GM18873 (cell line): ENCODE measurements at regions not wholly inside any gene's neighbourhood (a gene's known extent, or its start where the extent isn't known, plus 50 kb on each side); places are given as distances from the start of the nearest gene placed in this dataset.
"Not testable (repeated sequence)": the region's sequence is repeated elsewhere in the genome, so short reads cannot be mapped to it uniquely, and the experiment has no call there.

Experiments used
- ATAC-seq: cut with Tn5 transposase; IDR thresholded peaks from one replicate; pipeline ENCODE4 v1.9.1; 2021; ENCODE audit warnings: mild to moderate bottlenecking, moderate library complexity, moderate number of reproducible peaks; ENCODE audit not compliant: unreplicated experiment, low FRiP score

DNA sequence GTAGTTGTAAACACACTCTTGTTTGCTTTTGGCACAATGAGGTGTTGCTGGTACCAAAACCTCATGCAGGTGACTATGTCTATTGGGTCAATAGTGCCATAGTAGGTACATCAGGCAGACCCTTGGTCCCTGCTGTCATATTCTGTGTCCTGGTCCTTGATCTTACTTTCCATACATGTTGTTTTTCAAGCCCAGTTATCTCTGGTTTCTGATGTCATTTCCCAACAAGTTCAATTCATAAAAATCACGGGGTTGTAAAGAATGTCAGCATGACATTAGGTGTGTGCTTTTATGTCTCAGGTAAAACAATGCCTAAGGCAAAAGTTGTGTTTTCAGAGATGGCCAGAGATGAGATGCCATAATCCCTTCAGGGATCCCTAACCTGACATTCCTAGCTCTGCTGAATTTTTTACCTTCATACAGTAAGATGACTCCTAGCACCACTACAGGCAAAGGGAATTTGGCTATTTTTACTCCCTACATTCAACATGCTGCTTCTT lies 390.3 kb upstream of the PKN2 start:
- ATAC-seq = no peak

DNA sequence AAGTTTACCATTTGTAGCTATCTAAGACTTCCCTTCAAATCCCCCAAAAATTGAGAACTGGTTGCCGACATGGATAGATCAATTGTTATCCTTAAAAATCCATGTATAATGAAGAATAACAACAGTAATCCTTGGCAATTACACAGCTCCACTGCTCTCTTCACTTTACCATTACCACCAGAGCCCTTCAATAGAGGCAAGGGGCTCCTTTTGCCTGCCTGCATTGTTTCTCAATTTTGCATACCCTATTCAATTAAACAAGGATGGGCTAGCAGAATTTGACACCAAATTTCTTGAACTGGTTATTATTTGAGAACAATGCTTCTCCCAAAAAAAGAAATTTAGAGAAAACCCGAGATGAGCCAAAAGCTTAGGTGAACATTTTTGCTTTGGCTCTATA lies 387.8 kb upstream of the PKN2 start:
- no peak for ATAC-seq

DNA sequence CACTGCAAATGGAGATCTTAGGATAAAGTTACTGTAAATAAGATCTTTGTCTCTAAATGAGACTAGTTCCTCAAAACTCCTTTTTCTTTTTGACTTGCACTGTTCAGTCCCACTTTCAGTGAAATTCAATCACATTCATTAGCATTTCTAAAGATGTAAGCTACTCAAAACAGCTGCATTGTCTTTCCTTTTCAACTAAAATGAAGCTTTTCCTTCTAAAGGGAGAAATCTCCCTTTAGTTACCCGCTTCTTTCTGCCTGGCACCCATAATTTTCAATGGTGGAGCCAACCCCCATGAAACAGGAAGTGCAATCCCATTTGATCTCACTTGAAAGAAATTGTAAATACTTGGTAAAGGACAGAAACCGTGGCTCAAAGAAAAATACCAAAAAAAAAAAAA lies 387.4 kb upstream of the PKN2 start:
- no peak for ATAC-seq

DNA sequence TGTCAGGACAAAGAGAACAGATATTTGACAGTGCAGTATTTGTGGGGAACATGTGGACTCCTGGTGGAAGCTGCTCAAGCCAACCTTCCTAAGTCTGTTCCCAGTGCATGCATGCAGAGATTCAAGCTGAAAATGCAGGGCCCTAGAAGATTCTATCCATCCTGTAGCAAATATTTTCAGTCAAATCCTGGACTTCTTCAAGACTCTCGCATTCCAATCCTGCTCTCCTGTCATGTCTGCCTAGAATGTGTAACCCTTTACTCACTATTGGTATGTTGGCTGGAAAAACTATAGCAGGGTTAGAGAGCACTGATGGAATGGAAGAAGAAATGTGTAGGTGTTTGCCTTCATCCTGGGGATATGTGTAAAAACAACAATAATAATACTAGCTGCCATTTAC lies 385.6 kb upstream of the PKN2 start:
- ATAC-seq = no peak

DNA sequence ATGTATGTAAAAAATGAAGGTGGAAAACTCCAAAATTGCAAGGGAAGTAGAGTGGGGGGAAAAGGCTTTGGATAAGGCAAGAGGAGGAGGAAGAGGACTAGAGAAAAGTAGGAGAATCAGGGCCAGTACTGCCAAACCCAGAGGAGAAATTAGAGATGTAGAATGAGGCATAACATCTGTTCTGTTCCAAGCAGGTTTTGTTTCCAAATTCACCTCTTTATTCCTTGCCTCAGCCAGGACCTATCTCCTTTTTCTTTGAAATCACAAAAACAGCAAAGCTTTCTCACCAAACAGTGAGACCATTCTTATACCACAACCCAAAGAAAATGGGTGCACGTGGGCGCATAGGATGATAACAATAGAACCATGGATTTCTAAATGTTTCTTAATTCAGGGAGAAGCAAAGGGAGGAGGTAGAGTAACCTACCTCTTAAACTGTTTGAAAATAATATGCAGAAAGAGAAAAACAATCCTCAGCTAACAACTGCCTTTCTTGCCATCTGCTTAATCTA lies 383.3 kb upstream of the PKN2 start:
- no peak for ATAC-seq

DNA sequence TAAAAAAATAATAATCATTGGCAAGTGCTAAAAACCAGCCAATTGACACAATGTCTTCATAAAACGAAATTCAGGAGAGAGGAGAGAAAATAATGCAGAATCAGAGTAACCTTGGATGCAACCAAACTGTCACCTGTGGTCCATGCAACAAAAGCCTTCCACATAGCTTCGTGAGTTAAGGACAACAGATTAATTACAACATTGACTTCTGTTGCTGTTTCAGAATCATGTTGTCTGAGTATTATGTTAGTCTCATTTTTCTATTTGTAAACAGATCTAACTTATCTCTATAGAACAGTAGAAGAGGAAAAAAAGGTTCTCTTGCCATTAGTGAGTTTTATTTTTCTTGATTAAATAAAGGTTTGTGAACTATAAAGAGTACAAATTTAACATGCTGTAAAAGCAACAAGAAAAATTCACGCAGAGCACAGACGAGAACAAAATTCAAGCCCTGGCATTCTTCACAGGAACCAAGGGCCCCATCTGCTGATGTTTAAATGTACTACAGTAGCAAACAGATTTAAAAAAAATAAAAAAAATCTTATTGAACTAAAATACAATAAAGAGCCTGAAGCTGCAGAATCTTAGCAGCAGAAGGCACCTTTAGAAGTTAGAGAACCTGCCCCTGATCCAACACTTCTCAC lies 381.1 kb upstream of the PKN2 start:
- no peak for ATAC-seq

DNA sequence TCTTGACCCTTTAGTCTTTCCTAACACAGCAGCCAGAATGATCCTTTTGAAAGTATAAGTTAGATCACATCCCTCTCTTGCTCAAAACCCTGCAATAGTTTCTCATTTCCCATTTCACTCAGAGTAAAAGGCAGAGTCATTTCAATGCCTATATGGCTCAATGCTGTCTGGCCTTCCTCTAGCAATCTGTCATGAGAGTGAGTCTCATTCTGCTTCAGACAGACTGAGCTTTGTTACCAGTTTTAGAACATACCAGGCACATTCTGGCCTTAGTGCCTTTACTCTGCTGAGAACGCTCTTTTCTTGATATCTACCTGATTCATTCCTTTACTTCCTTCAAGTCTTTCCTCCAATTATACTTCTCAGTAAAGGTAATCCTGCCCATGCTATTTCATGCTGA lies 372.8 kb upstream of the PKN2 start:
- no peak for ATAC-seq

DNA sequence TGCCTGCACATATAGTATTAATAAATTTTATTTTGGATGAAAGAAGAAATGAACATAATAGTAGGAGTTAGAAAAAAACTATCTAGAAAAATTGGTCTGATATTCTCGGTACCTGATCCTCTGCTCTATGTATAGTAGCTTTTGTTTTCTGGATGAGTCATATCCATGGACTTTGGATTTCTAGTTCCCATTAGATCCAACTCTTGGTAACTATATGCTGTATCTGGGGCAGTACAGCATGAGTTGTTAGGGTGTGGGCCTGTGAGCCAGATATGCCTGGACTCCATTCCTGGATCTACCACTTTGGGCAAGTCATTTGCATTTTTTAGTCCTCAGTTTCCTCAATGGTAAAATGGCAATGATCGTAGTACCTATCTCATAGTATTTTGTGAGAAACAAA lies 372.2 kb upstream of the PKN2 start:
- ATAC-seq = no peak

DNA sequence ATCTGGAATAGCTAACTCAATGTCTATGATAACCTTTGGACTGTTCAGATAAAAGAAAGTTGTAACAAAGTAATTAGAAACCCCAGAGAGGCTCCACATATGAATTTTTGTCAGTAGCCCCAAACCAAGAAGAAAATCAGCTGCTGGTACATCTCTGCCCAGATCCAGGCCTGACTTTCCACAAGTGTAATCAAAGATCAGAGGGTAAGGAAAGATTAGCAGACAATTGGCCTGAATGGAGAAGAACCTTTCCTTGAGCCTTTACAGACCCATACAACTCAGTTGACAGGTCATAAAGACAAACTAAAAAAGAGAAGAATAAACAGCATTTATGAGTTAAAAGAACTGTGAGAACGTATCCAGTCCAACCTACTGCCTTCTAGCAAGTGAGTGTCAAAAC lies 366.7 kb upstream of the PKN2 start:
- ATAC-seq = no peak

DNA sequence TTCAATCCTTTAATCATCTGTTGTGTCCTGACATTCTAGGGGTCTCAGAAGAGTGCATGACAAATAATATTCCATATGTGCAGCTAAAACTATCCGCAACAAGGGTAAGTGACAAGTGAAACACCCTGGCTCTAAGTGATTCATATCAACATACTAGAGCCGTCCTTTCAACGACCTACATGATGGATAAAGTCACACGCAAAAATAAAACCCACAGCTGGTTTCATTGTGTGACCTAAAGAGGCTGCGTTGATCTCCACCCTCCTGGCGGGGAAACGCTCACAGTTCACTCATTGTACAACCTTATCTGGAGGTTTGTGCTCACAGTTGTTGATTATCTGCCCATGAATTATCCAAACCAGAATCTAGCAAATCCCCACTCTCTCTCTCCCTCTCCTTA lies 365.3 kb upstream of the PKN2 start:
- no peak for ATAC-seq

DNA sequence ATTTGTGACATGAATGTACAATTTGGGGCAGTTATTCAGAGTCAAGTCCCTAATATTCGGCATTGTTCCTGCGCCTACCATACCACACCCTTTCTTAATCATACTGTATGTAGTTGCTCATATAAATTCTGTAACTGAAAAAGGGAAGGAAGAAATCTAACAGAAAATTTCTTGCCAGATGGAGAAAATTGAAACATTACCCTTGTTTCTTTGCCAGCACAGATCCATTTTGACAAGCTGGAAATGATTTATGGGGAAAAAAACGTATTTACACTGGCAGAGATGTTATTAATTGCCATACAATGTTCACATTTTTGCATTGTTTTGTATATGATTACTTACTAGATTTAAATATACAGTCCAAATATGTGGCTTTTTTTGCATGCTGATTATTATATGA lies 363.8 kb upstream of the PKN2 start:
- no peak for ATAC-seq

DNA sequence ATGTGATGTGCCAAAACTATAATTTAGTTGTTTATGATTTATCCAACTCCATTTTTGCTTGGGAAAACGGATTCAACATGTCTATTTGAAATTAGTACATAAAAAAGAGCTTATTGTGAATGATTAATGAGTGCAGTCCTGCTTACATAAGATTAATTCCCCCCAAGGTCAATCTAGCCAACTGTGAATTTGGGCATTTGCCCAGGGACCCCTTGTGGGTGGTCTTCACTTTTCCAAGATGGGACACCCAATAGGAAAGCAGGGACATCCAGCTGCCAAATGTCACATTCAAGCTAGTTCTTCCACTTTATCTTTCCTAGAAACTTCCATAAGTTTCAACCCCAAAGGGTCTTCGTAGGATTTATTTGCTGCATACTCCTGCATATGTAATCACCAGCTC lies 362.4 kb upstream of the PKN2 start:
- no peak for ATAC-seq

DNA sequence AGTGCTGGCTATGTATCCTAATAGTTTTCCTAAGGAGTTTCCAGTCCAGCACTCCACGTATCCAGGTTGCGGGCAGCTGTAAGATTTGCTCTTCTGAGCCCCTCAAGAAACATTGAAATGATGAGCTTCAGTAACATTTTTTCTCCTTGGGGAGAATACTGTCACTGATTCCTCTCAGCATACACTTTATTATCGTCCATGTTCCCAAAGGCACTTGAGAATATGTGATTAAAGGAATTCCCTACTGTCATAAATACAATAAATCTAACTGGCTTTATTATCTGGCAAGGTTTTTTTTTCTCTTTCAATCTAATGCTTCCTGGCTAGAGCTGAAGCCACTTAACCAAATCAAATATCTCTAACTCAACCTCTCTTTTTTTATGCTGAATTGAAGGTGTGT lies 359.2 kb upstream of the PKN2 start:
- ATAC-seq = no peak

DNA sequence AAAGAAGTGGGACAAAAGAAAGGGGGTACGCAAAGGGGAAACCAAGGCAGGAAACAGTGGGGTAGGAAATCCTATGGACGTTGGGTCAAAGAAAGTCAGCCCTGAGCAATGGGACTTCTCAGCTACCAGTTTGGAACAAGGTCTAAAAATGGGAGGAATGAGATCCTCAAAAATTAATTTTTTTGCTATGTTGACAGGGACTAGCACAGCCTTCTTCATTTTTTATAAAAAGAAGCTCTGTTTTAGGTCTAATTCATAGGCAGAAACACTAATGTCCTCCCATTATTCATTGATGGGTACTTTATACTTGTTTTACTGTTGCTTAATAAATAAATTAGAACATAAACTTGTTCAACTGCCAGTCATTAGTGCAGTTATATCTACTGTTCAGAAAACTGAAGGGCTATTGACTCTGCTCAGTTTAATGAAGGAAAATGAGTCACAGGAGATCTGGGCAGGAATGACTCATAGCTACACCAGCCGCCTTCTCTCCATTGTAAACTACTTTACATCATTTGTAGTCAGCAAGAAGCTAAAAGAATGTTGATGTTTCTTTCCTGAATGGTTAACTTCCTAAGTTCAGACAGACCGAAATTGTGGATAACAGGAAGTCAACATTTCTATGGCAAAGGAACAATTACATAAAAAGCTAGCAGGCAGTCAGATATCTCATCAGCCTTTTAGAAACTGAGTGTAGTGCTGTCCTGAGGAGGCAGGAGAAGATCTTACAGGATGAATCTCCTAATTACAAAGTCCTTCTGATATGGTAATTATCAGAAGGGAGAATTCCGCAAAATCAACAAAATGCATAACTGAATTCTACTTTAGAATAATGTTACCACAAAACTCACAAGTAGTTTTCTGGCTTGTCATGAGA lies 356.4 kb upstream of the PKN2 start:
- ATAC-seq = peak; percentile 49

DNA sequence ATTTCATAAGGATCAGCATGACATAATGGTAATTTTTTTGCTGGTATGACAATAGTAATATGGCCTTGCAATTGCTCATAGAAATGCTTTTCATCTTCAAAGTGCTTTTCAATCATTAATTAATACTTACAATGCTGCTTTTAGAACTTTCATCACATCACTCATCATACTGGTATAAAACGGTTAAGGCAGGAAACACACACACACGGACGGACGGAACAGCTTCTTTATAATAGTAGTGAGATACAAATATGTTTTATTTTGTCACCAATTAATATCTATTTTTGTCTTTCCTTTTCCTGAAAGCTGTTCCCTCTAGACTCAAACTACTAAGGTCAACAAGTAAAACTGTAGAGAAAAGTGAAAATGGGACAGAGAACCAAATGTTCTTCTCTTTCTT lies 353.9 kb upstream of the PKN2 start:
- ATAC-seq = no peak

DNA sequence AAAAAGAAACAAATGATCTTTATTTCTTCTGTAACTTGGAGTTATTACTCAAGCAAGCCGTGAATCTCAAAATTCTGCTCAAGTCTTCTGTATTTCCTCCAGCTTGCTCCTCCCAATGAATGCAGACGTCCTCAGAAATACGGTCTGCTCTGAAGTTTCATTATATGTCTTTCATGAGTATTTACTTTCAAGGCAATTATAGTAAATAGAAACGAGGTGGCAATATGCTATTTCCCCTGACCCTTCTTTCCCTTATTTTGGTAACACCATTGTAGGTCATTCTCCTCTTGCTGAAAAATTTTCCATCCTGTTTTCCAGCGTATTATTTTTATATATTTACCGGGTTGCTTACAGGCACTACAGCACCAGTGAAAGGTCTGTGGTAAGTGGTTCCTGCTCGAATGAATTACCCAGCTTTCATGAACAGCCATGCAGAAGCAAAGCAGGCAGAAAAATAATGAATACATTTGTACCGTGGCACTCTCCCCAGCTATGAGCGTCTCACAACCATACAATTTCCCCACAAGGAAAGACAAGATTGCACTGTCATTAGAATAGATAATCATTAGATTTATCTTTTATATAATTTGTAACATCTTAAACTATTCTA lies 350.9 kb upstream of the PKN2 start:
- ATAC-seq = no peak

DNA sequence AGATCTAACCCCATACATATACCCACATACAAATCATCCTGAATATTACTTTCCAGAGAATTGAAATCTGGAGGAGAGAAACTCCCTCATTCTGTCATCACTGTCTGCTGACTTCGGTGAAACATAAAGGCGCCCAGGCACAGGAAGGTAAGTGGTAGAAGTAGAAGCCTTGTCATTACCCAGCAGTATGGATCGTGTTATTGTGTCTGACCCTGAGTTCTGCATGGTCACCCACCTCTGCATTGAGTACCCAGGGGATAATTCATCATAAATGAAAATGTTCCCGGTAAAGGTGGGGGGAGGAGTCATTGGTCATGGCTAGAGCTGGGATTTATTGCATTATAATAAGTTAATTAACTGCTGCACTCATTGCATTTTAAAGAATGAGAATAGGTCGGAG lies 342.6 kb upstream of the PKN2 start:
- no peak for ATAC-seq

DNA sequence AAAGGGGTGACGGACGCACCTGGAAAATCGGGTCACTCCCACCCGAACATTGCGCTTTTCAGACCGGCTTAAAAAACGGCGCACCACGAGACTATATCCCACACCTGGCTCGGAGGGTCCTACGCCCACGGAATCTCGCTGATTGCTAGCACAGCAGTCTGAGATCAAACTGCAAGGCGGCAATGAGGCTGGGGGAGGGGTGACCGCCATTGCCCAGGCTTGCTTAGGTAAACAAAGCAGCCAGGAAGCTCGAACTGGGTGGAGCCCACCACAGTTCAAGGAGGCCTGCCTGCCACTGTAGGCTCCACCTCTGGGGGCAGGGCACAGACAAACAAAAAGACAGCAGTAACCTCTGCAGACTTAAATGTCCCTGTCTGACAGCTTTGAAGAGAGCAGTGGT lies 342.0 kb upstream of the PKN2 start:
- ATAC-seq = not testable (repeated sequence)

DNA sequence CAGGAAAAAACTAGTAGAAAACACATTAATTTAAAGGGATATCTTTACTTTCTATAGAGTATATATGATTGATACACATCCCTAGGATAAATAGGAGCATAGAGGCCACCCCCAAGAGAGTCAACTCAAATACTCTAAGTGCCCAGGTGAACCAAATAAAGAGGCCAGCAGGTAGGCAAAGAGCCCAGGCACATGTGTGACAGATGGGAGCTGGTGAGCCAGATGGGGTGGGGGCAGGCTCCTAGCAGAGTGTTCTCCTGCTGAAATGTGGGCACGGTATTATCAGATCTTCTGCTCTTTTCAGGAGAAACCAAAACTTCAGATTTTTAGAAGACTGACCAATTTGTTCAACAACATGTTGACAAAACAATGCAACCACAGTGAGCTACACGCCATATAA lies 333.4 kb upstream of the PKN2 start:
- no peak for ATAC-seq

DNA sequence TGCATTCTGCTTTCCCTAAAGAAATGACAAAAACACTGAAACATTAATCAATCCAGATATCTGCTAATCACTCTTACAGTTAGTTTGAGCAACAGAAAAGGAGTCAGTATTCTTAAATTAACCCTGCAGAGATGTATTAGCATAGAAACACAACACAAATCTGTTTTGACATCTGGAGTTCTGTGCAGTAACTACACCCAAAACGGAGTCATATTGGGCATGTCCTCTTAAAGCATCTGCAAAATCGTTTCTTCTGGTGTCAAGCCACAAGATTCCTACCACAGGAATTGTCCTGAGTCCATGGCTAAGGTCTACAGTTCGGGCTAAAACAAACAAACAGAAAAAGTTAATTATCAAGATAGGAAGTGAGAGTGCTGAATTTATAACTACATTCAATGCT lies 332.1 kb upstream of the PKN2 start:
- no peak for ATAC-seq

DNA sequence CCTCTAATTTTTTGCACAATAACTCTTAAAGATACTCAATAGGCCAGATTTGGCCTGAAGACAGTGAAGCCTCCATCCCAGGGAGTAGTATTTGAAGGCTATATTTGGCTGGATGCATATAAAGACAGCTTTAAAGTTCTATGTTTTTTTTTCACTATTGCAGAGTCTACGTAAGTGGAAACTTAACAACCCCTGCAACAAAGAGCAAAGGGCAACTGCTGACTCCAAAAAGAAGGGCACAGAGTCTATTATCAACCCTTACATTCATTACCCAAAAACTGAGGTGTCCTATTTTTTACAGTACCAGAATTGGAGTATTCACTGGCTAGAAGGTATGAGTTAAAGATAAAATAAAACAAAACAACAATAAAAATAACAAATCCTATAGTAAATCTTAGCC lies 329.8 kb upstream of the PKN2 start:
- ATAC-seq = no peak
